Stimulated activated CD8-positive, alpha-beta memory T cell treated with anti-CD3 and anti-CD28 coated beads, Interleukin-12 subunit alpha, Interleukin-12 subunit beta, amount 100 ng/mL, for 4 hours (primary cell): ENCODE measurements at regions not wholly inside any gene's neighbourhood (a gene's known extent, or its start where the extent isn't known, plus 50 kb on each side); places are given as distances from the start of the nearest gene placed in this dataset.
"Not testable (repeated sequence)": the region's sequence is repeated elsewhere in the genome, so short reads cannot be mapped to it uniquely, and the experiment has no call there.

Experiments
- DNase-seq: peaks from one replicate; pipeline ENCODE4 v3.0.0-alpha.2; 2020; ENCODE audit warnings: low read depth

GRCh38 chr21:28069450-28069923 lies 923.2 kb downstream of the LTN1 start:
- DNase-seq = no peak

GRCh38 chr21:28068455-28069358 lies 924.0 kb downstream of the LTN1 start:
- DNase-seq = no peak

GRCh38 chr21:28066596-28067387 lies 925.9 kb downstream of the LTN1 start:
- DNase-seq = no peak

GRCh38 chr21:28066076-28066475 lies 926.6 kb downstream of the LTN1 start:
- DNase-seq = no peak

GRCh38 chr21:28063241-28064216 lies 929.1 kb downstream of the LTN1 start:
- no peak for DNase-seq

- DNase-seq = not testable (repeated sequence)
Measured at GRCh38 chr21:28052956-28053355, 939.7 kb downstream of the LTN1 start.

- not testable (repeated sequence) for DNase-seq
Measured at GRCh38 chr21:28051649-28052048, 941.0 kb downstream of the LTN1 start.

GRCh38 chr21:28035692-28036091 lies 957.0 kb downstream of the LTN1 start:
- not testable (repeated sequence) for DNase-seq

GRCh38 chr21:28034916-28035315 lies 957.8 kb downstream of the LTN1 start:
- not testable (repeated sequence) for DNase-seq

GRCh38 chr21:28034334-28034733 lies 958.3 kb downstream of the LTN1 start:
- DNase-seq = not testable (repeated sequence)

- DNase-seq = not testable (repeated sequence)
Measured at GRCh38 chr21:28032652-28033051, 960.0 kb downstream of the LTN1 start.

GRCh38 chr21:28031066-28031465 lies 961.6 kb downstream of the LTN1 start:
- DNase-seq = not testable (repeated sequence)

- no peak for DNase-seq
Measured at GRCh38 chr21:28025111-28025510, 967.6 kb downstream of the LTN1 start.

- DNase-seq = no peak
Measured at GRCh38 chr21:28018741-28019669, 973.7 kb downstream of the LTN1 start.

GRCh38 chr21:28018213-28018612 lies 974.5 kb downstream of the LTN1 start:
- no peak for DNase-seq

- no peak for DNase-seq
Measured at GRCh38 chr21:28016571-28016970, 976.1 kb downstream of the LTN1 start.

GRCh38 chr21:28013123-28013522 lies 979.6 kb downstream of the LTN1 start:
- not testable (repeated sequence) for DNase-seq

- not testable (repeated sequence) for DNase-seq
Measured at GRCh38 chr21:28011970-28012369, 980.7 kb downstream of the LTN1 start.

- not testable (repeated sequence) for DNase-seq
Measured at GRCh38 chr21:28008245-28008644, 984.4 kb downstream of the LTN1 start.

- DNase-seq = not testable (repeated sequence)
Measured at GRCh38 chr21:28003627-28004026, 989.0 kb downstream of the LTN1 start.
